ENCODE measurements at regions not wholly inside any gene's neighbourhood (a gene's known extent, or its start where the extent isn't known, plus 50 kb on each side); places are given as distances from the start of the nearest gene placed in this dataset.

DNA sequence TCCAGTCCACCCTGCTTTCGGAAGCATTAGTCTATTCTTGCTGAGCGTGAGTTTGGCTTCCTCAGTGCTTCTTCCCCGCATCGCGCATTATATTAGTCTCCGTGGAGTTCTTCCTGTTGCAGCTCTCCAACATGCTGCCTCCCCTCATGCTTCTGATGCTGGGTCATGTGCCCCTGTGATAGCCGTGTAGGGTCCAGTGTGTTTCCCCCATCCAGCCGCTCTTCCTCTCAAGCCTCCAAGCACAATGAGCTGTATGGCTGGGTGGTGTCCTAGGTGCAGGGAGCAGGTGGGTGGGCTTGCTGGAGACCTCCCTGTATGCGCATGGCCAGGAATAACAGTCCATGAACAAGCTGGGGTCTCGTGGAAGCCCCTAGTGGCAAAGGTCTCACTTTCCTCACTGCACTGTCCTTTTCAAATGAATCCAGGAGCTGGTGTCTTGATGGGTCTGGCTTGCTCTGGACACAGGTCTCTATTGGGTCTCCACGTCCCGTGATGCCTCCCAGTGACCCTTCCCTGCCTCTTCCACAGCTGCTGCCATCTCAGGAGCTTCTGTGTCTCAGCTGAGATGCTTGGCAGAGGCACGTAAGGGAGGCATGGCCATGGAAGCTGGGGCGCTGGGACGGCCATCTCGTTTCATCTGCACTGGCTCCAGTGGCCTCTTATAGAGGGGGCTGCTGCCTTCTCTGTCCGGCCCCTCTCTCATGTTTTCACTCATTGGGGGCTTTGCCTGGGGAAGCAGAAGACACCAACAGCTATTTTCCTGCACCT is 54.8 kb upstream of the HDAC4 start:
- DNase-seq (ENCODE audit: low read depth in 4 of 4, low spot score in 3 of 4): no peak

- no peak for DNase-seq (ENCODE audit: low read depth in 4 of 4, low spot score in 3 of 4)
These were observed 53.7 kb upstream of the HDAC4 start for GRCh38 chr2:239454507-239454906.

All from left renal pelvis (tissue), 4 donors.